Gastroesophageal sphincter (tissue), 3 donors: ENCODE measurements at regions not wholly inside any gene's neighbourhood (a gene's known extent, or its start where the extent isn't known, plus 50 kb on each side); places are given as distances from the start of the nearest gene placed in this dataset.

Experiments used
- EP300 ChIP-seq: sonication (generic); formaldehyde crosslinking; IDR thresholded peaks from one replicate; pipeline ENCODE4 v1.6.1; 2017; ENCODE audit warnings: antibody characterized with exemption, mild to moderate bottlenecking
- POLR2A ChIP-seq, 2 donors: fragments of 450-650 bp; IDR thresholded peaks; one replicate each; pipeline ENCODE4 v1.6.1; 2017; ENCODE audit warnings: antibody characterized with exemption in 2 of 2, mild to moderate bottlenecking in 2 of 2, moderate library complexity in 1 of 2
- POLR2AphosphoS5 ChIP-seq: sonication (generic); formaldehyde crosslinking; IDR thresholded peaks from one replicate; pipeline ENCODE4 v1.6.1; 2017; ENCODE audit warnings: antibody characterized with exemption
- TF ChIP-seq, protein P1 (sequence below), 4 experiments: fragments of 200-600 bp in 2 of 4; fragments of 450-650 bp in 2 of 4; sonication (generic) in 1 of 4; IDR thresholded peaks; one replicate each; pipeline ENCODE4 v1.5.1; 2017 to 2019; ENCODE audit warnings: antibody characterized with exemption in 4 of 4, mild to moderate bottlenecking in 2 of 4, moderate library complexity in 2 of 4

GRCh38 chr7:113405296-113406056 lies 287.1 kb upstream of the SMIM30 start:
- TF ChIP-seq, protein P1, sequence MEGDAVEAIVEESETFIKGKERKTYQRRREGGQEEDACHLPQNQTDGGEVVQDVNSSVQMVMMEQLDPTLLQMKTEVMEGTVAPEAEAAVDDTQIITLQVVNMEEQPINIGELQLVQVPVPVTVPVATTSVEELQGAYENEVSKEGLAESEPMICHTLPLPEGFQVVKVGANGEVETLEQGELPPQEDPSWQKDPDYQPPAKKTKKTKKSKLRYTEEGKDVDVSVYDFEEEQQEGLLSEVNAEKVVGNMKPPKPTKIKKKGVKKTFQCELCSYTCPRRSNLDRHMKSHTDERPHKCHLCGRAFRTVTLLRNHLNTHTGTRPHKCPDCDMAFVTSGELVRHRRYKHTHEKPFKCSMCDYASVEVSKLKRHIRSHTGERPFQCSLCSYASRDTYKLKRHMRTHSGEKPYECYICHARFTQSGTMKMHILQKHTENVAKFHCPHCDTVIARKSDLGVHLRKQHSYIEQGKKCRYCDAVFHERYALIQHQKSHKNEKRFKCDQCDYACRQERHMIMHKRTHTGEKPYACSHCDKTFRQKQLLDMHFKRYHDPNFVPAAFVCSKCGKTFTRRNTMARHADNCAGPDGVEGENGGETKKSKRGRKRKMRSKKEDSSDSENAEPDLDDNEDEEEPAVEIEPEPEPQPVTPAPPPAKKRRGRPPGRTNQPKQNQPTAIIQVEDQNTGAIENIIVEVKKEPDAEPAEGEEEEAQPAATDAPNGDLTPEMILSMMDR (IDR thresholded peaks at IDR 0.05): no peak
- TF ChIP-seq POLR2AphosphoS5 (no peak), POLR2A (IDR thresholded peaks at IDR 0.05) (no peak), EP300 (no peak)
